OCI-M1 (cell line): ENCODE measurements at regions not wholly inside any gene's neighbourhood (a gene's known extent, or its start where the extent isn't known, plus 50 kb on each side); places are given as distances from the start of the nearest gene placed in this dataset.
A peak's percentile ranks its signal among the peaks of the same experiment; 100 is the strongest.
"Not testable (repeated sequence)": the region's sequence is repeated elsewhere in the genome, so short reads cannot be mapped to it uniquely, and the experiment has no call there.

Experiments
- DNase-seq: peaks from one replicate; lab custom pipeline; 2025; lab: John Stamatoyannopoulos, UW

- DNase-seq = not testable (repeated sequence)
Measured at GRCh38 chr12:88368077-88368476, 212.2 kb downstream of the KITLG start.

DNA sequence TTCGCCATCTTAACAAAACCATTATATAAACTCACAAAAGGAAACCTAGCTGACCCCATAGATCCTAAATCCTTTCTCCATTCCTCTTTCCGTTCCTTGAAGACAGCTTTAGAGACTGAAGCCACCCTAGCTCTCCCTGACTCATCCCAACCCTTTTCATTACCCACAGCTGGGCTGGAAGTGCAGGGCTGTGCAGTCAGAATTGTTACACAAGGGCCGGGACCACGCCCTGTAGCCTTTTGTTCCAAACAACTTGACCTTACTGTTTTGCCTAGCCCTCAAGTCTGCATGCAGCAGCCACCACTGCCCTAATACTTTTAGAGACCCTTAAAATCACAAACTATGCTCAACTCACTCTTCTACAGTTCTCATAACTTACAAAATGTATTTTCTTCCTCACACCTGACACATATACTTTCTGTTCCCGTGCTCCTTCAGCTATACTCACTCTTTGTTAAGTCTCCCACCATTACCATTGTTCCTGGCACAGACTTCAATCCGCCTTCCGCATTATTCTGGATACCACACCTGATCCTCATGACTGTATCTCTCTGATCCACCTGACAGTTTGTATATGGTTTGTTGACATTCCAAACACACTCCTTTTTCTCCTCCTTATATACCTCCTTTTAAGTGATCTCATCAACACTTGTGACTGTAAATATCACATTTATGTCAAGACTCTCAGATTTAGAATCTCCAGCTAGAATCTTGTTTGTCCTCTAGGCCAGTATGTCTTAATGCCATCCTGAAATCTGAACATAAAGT lies 208.7 kb downstream of the KITLG start:
- no peak for DNase-seq

DNA sequence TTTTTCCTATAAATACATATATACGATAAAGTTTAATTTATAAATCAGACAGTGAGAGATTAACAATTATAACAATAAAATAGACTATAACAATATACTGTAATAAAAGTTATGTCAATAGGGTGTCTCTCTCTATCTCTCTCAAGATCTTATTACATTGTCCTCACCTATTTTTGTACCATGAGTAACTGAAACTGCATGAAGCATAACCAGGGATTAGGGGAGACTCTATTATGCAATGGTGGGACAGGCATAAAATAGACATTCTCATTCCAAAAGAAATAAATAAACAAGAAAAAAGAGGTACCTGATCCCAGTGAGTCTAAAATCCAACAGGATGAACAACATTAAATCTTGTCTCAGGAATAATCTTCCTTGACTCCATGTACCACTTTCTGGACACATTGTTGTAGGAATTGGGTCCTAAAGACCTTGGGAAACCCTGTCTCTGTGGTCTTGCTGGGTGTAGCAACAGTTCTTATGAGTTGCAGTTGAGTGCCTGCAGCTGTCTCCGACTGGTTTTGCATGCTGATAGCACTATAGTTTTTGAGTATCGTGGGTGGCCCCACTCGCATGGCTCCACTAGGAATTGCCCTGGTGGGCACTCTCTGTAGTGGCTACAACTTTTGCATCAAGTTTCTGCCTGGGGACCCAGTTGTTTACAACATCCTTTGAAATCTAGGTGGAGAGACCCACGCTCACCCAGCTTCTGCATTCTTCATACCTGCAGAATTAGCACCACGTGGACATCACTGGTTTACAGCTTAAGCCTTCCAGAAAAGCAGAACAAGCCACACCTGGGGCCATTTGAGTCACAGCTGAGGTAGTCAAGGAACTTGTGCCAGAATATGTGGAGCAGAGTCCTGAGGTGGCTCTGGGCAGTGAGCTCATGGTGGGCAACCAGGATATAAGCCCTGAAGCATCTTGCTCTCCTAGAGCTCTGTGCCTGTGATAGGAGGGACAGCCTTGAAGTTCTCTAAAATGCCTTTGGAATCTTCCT lies 204.7 kb downstream of the KITLG start:
- no peak for DNase-seq

DNA sequence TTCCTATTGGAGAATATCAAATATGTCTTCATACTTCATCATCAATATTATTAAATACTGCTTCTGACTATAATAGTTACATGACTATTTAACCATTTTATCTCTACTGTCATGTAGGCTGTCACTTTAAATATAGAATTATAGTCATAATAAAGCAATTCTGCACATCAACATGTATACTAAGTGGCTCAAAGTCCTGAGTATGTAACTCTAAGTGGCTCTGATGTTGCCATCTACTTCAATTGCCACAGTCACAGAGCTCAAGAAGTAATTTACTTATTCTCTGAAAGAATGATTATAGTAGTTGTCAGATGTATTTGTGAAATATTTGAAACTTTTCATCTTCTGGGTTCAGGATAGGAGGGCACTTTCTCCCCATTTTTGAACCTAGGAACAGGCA lies 202.3 kb downstream of the KITLG start:
- DNase-seq = no peak

- no peak for DNase-seq
Measured at GRCh38 chr12:88381466-88381865, 198.8 kb downstream of the KITLG start.

DNA sequence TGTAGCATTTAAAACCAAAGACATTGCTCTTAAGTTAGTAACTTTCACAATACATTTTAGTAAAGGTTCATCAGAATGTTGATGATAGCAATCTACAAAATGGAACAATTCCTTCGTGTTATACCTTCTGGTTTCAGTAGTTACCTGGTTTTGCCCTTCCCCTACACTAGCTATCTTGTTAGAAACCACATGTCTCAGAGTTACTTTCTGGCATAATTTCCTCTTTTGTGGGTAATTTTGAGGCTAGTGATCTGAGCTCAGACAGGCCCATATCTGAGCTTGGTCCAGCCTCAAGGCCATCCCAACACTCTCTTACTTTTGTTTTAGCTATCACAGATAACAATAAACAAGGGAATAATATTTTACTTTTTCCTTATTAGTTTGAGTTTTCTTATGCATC lies 196.9 kb downstream of the KITLG start:
- peak; percentile 66 for DNase-seq

DNA sequence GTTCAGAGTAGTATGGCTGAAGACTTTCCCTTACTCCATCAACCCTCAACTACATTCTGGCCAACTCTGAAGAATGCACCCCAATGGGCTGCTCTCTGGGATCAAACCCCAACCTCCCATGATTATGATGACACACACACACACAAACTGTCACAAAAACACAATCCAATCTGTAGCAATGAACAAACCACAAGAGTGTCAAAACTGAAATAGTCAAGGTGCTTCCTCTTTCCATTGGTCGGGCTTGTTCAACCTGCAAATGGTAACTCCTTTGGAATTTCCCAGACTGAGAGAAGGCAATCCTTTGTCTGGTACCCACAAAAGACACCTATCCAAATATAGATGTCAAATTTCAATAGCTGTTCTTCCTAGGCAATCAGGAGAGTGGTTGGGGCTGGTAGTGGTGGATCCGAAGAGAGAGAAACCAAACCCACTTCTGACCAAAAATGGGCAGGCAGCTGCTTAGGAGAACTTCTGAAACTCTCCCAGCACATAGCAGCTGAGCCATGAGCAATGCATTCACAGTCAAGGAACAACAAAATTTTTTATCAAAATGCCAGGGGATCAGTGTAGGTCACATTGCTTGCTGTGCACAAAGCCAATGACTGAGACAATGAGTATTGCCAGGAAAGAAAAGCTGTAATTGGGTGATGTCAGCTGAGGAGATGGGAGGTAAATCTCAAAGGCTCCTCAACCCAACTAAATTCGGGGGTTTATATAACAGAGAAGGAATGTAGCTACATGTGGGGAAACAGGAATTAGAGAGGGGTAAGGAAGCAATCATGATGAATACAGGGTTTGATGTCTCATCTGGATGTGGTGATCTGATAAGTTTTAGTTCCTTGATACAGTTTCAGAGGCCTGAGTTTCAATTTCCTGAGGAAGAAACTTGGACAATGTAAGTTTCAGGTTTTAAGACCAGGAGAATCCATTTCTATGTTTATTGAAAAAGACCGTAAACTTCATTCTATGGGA lies 191.4 kb downstream of the KITLG start:
- no peak for DNase-seq

GRCh38 chr12:88390811-88391210 lies 189.5 kb downstream of the KITLG start:
- DNase-seq = no peak

GRCh38 chr12:88391556-88391955 lies 188.7 kb downstream of the KITLG start:
- DNase-seq = peak; percentile 60

- peak; percentile 72 for DNase-seq
Measured at GRCh38 chr12:88393017-88393767, 187.1 kb downstream of the KITLG start.

- no peak for DNase-seq
Measured at GRCh38 chr12:88398031-88398430, 182.2 kb downstream of the KITLG start.

DNA sequence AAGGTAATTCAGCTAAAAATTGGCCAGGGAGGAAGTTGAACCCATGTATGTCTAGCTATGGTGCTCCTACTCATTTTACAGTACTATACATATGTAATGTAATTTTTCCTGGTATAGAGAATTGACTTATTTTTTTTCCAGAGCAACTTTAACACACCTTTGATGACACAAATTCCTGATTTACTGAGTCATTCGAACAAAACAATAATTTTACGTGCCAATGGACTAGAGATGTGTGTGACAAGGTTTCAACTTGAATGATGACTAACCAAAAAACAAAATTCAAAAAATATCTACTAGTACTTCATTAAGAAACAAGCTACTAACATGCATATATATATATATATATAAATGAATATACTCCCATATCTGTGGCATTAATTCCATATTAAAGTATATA lies 180.5 kb downstream of the KITLG start:
- no peak for DNase-seq

DNA sequence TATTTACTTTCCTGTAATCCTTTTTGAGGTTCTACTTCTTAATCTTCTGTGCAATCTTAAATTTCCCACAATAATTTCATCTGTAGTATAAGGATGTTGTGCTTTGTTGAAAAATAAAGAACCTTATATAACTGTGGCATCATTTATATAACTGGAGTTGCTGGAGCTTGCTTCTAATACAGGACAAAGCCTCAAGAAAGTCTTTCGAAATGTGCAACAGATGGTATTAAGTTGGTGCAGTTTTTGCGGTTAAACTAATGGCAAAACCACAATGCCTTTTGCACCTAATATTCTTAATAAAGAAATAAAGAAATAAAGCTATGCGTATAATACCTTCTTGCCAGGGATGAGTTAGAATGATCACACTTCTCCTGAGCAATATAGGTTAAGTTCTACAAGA lies 180.0 kb downstream of the KITLG start:
- DNase-seq = no peak

DNA sequence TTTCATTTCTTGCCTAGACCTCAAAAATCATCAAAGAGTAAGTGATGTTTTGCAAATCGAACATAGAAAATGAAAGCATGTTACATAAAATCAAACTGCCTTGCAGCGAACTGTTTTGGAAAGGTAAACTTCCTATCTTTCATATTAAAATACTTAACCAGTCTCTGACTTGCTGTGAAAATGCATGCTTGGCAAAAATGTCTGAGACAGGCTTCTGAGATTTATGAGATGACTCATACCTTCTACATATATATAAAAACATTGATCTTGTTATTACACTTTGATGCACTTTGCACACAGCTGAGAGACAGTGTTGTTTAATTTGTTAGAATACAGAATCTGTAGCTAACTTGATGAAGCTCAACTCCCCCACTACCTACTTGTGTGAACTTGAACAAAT lies 179.1 kb downstream of the KITLG start:
- DNase-seq = no peak

- DNase-seq = no peak
Measured at GRCh38 chr12:88406905-88407304, 173.4 kb downstream of the KITLG start.

- no peak for DNase-seq
Measured at GRCh38 chr12:88408823-88409222, 171.4 kb downstream of the KITLG start.

DNA sequence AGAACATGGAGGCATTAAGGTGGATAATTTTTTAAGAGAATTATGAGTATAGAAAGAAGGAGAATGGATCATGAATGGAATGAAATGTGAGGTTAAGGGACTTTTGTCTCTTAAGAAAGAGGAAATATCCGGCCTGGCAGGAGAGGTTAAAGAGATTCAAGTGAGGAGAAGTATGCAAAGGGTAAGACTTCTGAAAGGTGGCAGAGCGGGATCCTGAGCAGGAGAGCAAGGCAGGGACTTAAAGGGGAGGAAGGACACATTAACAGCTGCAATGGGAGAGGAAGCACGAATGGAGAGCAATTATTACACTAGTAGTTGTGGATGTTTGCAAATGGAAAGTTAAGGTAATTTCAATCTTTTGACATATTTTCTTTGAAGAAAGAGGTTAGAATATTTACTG lies 171.0 kb downstream of the KITLG start:
- DNase-seq = no peak

GRCh38 chr12:88411689-88412088 lies 168.6 kb downstream of the KITLG start:
- DNase-seq = no peak

DNA sequence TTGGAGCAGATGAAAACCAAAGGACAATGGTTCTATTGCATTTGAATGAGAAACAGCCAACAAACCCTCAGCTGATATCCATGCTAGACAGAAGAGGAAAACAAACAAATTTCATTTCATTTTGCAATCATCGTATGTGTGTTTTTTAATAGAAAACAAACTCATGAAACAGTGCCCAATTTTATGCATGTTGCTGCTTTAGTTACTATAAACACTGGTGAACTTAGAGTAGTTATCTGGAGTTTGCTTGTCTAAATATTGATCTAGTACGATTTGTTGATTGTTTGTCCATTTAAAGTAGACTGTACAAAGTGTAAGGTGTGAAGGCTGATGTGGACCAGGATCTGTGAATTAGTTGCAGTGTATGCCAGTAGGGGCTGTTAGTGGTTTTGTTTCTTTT lies 166.6 kb downstream of the KITLG start:
- no peak for DNase-seq

- peak; percentile 50 for DNase-seq
Measured at GRCh38 chr12:88416155-88416554, 164.1 kb downstream of the KITLG start.

GRCh38 chr12:88416786-88417185 lies 163.5 kb downstream of the KITLG start:
- DNase-seq = no peak
